T-cell (primary cell): ENCODE measurements at regions not wholly inside any gene's neighbourhood (a gene's known extent, or its start where the extent isn't known, plus 50 kb on each side); places are given as distances from the start of the nearest gene placed in this dataset.

Source experiments
- ATAC-seq, 4 experiments: fragments of 200-7000 bp in 3 of 4; fragments of 150-1000 bp in 1 of 4; cut with Tn5 transposase; replicated peaks in 1 of 4; 1 replicate in 3 of 4; 2 replicates in 1 of 4; pipeline ENCODE4 v1.10.0; 2021; ENCODE audit warnings: moderate library complexity in 3 of 4, mild to moderate bottlenecking in 2 of 4, moderate number of reproducible peaks in 1 of 4
- CTCF ChIA-PET, 2 donors: fragments of 300-600 bp; sonication (Branson Sonifier 250); formaldehyde crosslinking; loops; one replicate each; lab custom pipeline; 2022; ENCODE audit warnings: antibody characterized with exemption in 2 of 2; lab: Charles Lee
- POLR2A ChIA-PET, 2 donors: fragments of 300-600 bp; sonication (Branson Sonifier 250); formaldehyde crosslinking; loops; one replicate each; lab custom pipeline; 2022; ENCODE audit warnings: antibody characterized with exemption in 2 of 2; lab: Charles Lee
- DNase-seq, 35 experiments: peaks; one replicate each; pipeline versions ENCODE4 v3.0.0 to v3.0.0-alpha.2; 2013 to 2023
- H3K27ac ChIP-seq: one replicate; pipeline ENCODE4 v1.5.1; 2013; ENCODE audit warnings: low read length
- H3K27me3 ChIP-seq, 2 experiments: replicated peaks in 1 of 2; 1 replicate in 1 of 2; 2 replicates in 1 of 2; pipeline versions ENCODE4 v1.6.1 to v1.7.0; 2013; ENCODE audit warnings: low read length in 1 of 2, mixed read lengths in 1 of 2; ENCODE audit not compliant: control insufficient read depth in 2 of 2, insufficient read depth in 2 of 2; ENCODE audit errors: extremely low read depth in 1 of 2
- H3K36me3 ChIP-seq, 2 donors: 1 replicate in 1 of 2; 2 replicates in 1 of 2; pipeline versions ENCODE4 v1.6.1 to v1.7.0; 2013; ENCODE audit warnings: low read length in 1 of 2; ENCODE audit not compliant: control insufficient read depth in 2 of 2, insufficient read depth in 1 of 2; ENCODE audit errors: extremely low read depth in 1 of 2
- H3K4me1 ChIP-seq, 2 experiments: 1 replicate in 1 of 2; 2 replicates in 1 of 2; pipeline versions ENCODE4 v1.6.1 to v1.7.0; 2013; ENCODE audit warnings: low read length in 2 of 2, mixed read lengths in 1 of 2; ENCODE audit not compliant: insufficient read depth in 2 of 2, control insufficient read depth in 1 of 2; ENCODE audit errors: extremely low read depth in 1 of 2
- H3K4me3 ChIP-seq, 2 donors: 1 replicate in 1 of 2; 2 replicates in 1 of 2; pipeline versions ENCODE4 v1.5.1 to v1.7.0; 2013; ENCODE audit warnings: mild to moderate bottlenecking in 2 of 2, low read length in 1 of 2, moderate library complexity in 1 of 2; ENCODE audit not compliant: control insufficient read depth in 1 of 2; ENCODE audit errors: extremely low read depth in 1 of 2
- H3K9me3 ChIP-seq: 2 replicates; pipeline ENCODE4 v1.7.0; 2013
- H3K27ac Mint-ChIP-seq, 2 donors: one replicate each; pipeline ENCODE4 v1.8.0; 2020 to 2021; ENCODE audit warnings: mild to moderate bottlenecking in 2 of 2, mixed read lengths in 2 of 2
- H3K27me3 Mint-ChIP-seq, 2 donors: one replicate each; pipeline ENCODE4 v1.8.0; 2021 to 2022; ENCODE audit warnings: mixed read lengths in 2 of 2
- H3K36me3 Mint-ChIP-seq: one replicate; pipeline ENCODE4 v1.8.0; 2021; ENCODE audit warnings: mixed read lengths
- H3K4me1 Mint-ChIP-seq, 3 donors: one replicate each; pipeline ENCODE4 v1.8.0; 2020 to 2022; ENCODE audit warnings: mixed read lengths in 3 of 3, mild to moderate bottlenecking in 1 of 3
- H3K4me3 Mint-ChIP-seq, 3 donors: one replicate each; pipeline ENCODE4 v1.8.0; 2020 to 2022; ENCODE audit warnings: mild to moderate bottlenecking in 3 of 3, mixed read lengths in 3 of 3, moderate library complexity in 3 of 3
- H3K9me3 Mint-ChIP-seq, 3 donors: one replicate each; pipeline ENCODE4 v1.8.0; 2020 to 2022; ENCODE audit warnings: mixed read lengths in 3 of 3
- WGBS: methylation state at CpG from one replicate; pipeline ENCODE4 v1.1.5; 2013; ENCODE audit warnings: missing lambda C conversion rate; ENCODE audit not compliant: insufficient coverage; 5-methylcytosine and 5-hydroxymethylcytosine counted together

GRCh38 chr2:176699644-176700043 is 430.4 kb downstream of the MTX2 start:
- CTCF ChIA-PET, result no interaction called here
- Mint-ChIP-seq H3K36me3 (no peaks in the 10 kb centered on the region), H3K9me3 (no peaks in the 10 kb centered on the region), H3K27ac (no peak overlapping the region), H3K4me1 (no peaks in the 10 kb centered on the region), H3K27me3 (peaks cover 4 to 15% of the 10 kb centered on the region in 2 donors), H3K4me3 (no peak overlapping the region)
- DNase-seq (no peak), ATAC-seq (no peak)
- Histone ChIP-seq H3K27ac (no peak overlapping the region), H3K4me1 (no peaks in the 10 kb centered on the region), H3K9me3 (no peaks in the 10 kb centered on the region), H3K4me3 (no peak overlapping the region), H3K36me3 (no peaks in the 10 kb centered on the region), H3K27me3 (peaks cover 0 to 2% of the 10 kb centered on the region in 2 experiments)
- POLR2A ChIA-PET, result interaction anchor here in 1 of 2 donors (0.6 kb wide), 1 partner anchor 11 kb away, joined by 3 read pairs; no protein-coding TSS in a partner anchor

DNA sequence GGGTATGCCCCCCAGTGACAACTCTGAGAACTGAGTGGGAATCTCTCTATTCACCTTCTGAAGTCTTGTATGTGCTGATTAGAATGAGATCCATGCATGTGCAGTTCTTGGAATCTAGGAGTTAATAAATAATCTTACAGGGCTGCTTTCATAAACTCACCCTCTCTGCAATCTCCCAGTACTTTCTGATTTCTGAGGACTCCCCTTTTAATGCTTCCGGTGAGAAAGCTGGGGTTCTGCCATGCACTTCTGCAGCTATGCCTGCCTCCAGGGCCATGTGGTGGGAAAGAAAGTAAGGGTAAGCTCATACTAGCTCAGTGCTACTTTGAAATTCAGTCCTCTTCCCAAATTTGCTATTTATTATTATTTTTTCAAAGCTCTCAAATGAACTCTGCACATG is 432.9 kb downstream of the MTX2 start:
- CTCF ChIA-PET, result interaction anchor here in 1 of 2 donors (1.1 kb wide), 1 partner anchor 11 kb away, joined by 4 read pairs; no protein-coding TSS in a partner anchor
- no peak for DNase-seq
- Mint-ChIP-seq H3K4me1 (no peaks in the 10 kb centered on the region), H3K36me3 (no peaks in the 10 kb centered on the region), H3K27me3 (peaks cover 6 to 8% of the 10 kb centered on the region in 2 donors), H3K4me3 (no peak overlapping the region), H3K27ac (no peak overlapping the region), H3K9me3 (no peaks in the 10 kb centered on the region)
- POLR2A ChIA-PET, result interaction anchor here in 1 of 2 donors (0.6 kb wide), 1 partner anchor 35 kb away, joined by 3 read pairs; no protein-coding TSS in a partner anchor
- Histone ChIP-seq H3K27me3 (peaks cover 0 to 2% of the 10 kb centered on the region in 2 experiments), H3K4me3 (no peak overlapping the region), H3K27ac (no peak overlapping the region), H3K9me3 (no peaks in the 10 kb centered on the region), H3K36me3 (no peaks in the 10 kb centered on the region), H3K4me1 (no peaks in the 10 kb centered on the region)
- no CpG with 5 or more reads among the region's 1 CpG for WGBS
- ATAC-seq, result no peak

DNA sequence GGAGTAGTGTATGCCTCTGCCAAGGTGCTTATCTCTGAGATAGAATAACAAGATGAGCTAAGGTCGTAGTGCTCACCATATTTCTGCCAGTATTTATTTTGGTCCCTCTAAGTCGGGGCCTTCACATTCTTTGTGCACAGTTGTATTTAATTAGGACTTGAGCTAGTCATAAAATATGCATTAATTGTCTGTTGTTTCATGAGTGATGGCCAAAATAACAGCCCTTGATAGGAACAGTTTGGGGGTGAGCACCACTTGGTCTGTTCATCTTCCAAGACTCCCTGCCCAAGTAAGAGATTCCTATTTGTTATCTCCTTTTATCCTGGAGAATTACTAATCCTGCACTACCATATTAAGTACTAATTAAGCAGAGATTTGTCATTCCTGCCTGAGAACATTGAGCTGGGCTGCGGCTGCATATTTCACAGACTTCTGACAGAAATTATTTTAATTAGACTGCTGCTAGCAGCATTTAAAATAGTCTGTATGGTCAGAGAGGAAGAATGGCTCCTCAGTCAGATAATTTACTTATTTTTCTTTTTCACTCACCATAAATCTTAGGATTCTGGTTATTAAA is 435.1 kb downstream of the MTX2 start:
- DNase-seq (no peak), ATAC-seq (no peak)
- H3K4me3 Mint-ChIP-seq, result no peak overlapping the region
- ChIA-PET POLR2A (interaction anchor here in 1 of 2 donors (0.6 kb wide), 1 partner anchor 458 kb away, joined by 3 read pairs; no protein-coding TSS in a partner anchor), CTCF (interaction anchor here in 1 of 2 donors (0.6 kb wide), 1 partner anchor 41 kb away, joined by 3 read pairs; no protein-coding TSS in a partner anchor)
- no peaks in the 10 kb centered on the region for H3K9me3 Mint-ChIP-seq
- H3K36me3 Mint-ChIP-seq, result no peaks in the 10 kb centered on the region
- WGBS, result 71% methylated on average over 1 of the region's 3 CpGs
- peaks cover 0 to 7% of the 10 kb centered on the region in 2 experiments for H3K27me3 ChIP-seq
- no peak overlapping the region for H3K4me3 ChIP-seq
- no peak overlapping the region for H3K27ac ChIP-seq
- H3K4me1 Mint-ChIP-seq, result no peaks in the 10 kb centered on the region
- H3K27me3 Mint-ChIP-seq, result peaks cover 11 to 21% of the 10 kb centered on the region in 2 donors
- no peaks in the 10 kb centered on the region for H3K36me3 ChIP-seq
- H3K9me3 ChIP-seq, result no peaks in the 10 kb centered on the region
- H3K4me1 ChIP-seq, result no peaks in the 10 kb centered on the region
- no peak overlapping the region for H3K27ac Mint-ChIP-seq

DNA sequence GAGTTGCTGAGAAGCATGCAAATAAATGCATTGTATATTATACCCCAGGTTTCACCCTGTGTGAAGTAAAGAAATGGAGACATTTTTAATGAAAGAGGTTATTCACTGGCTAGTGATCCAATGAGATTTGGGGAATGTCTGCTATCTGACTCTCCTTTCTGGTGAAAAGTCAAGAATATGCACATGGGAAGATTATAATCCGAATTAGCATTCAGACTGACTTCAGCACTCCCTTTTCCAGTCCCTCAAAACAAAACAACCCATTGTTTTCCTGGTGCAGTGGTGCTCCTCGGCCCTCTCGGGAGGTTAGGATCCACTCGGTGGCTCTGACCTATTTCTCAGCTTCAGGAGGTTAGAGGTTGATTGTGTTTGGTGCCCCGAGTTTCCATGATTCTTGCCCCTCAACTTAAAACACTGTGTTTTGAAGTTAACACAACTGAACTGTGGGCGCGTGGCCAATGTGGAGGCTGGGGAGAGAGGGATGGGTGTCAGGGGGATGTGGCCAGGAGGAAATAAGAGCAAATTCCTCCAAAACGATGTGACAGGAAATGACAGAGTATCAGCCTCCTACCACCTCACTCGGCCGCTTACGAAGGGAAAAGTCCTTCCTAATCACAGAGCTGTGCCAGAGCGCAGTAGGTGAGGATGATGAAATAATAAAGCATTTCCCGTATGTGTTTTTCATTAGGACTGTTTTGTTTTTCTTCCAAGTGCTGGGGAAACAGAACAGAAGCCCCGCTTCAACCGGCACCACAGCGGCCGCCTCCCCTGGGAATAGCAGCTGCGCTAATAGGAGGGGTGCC is 440.1 kb downstream of the MTX2 start:
- no peak overlapping the region for H3K27ac Mint-ChIP-seq
- CTCF ChIA-PET, result no interaction called here

GRCh38 chr2:176709991-176710390 is 440.7 kb downstream of the MTX2 start:
- Mint-ChIP-seq H3K4me3 (no peak overlapping the region), H3K9me3 (no peaks in the 10 kb centered on the region), H3K27ac (no peak overlapping the region), H3K36me3 (no peaks in the 10 kb centered on the region), H3K27me3 (peaks cover 24 to 41% of the 10 kb centered on the region in 2 donors), H3K4me1 (no peaks in the 10 kb centered on the region)
- Histone ChIP-seq H3K36me3 (no peaks in the 10 kb centered on the region), H3K27ac (no peak overlapping the region), H3K4me3 (no peak overlapping the region), H3K4me1 (no peaks in the 10 kb centered on the region), H3K9me3 (no peaks in the 10 kb centered on the region), H3K27me3 (peaks cover 0 to 9% of the 10 kb centered on the region in 2 experiments)
- ChIA-PET CTCF (no interaction called here), POLR2A (no interaction called here)
- no peak for DNase-seq
- no peak for ATAC-seq
- WGBS, result 86% methylated on average over 1 of the region's 2 CpGs

More for the DNA sequence above, 440.1 kb downstream of the MTX2 start:
- H3K4me3 ChIP-seq, result no peak overlapping the region
- 100% methylated on average over 1 of the region's 18 CpGs for WGBS
- no peaks in the 10 kb centered on the region for H3K9me3 ChIP-seq
- no peak overlapping the region for H3K4me3 Mint-ChIP-seq
- no peaks in the 10 kb centered on the region for H3K36me3 Mint-ChIP-seq
- no peak for DNase-seq
- ATAC-seq, result no peak
- H3K4me1 Mint-ChIP-seq, result no peaks in the 10 kb centered on the region
- no peaks in the 10 kb centered on the region for H3K36me3 ChIP-seq
- H3K27ac ChIP-seq, result no peak overlapping the region
- H3K4me1 ChIP-seq, result no peaks in the 10 kb centered on the region
- peaks cover 0 to 9% of the 10 kb centered on the region in 2 experiments for H3K27me3 ChIP-seq
- H3K27me3 Mint-ChIP-seq, result peaks cover 24 to 39% of the 10 kb centered on the region in 2 donors
- no peaks in the 10 kb centered on the region for H3K9me3 Mint-ChIP-seq
- POLR2A ChIA-PET, result interaction anchor here in 1 of 2 donors (0.6 kb wide), 1 partner anchor 656 kb away, joined by 4 read pairs; no protein-coding TSS in a partner anchor

- peaks cover 22 to 44% of the 10 kb centered on the region in 2 donors for H3K27me3 Mint-ChIP-seq
- no peaks in the 10 kb centered on the region for H3K4me1 Mint-ChIP-seq
- ATAC-seq (no peak), DNase-seq (no peak)
- no peaks in the 10 kb centered on the region for H3K9me3 ChIP-seq
- peaks cover 0 to 9% of the 10 kb centered on the region in 2 experiments for H3K27me3 ChIP-seq
- H3K27ac Mint-ChIP-seq, result no peak overlapping the region
- ChIA-PET CTCF (no interaction called here), POLR2A (interaction anchor here (0.5 to 0.6 kb wide), 2 partner anchors 18 to 247 kb away, joined by 5 to 14 read pairs; no protein-coding TSS in a partner anchor)
- H3K4me3 Mint-ChIP-seq, result no peak overlapping the region
- H3K4me3 ChIP-seq, result no peak overlapping the region
- H3K36me3 ChIP-seq, result no peaks in the 10 kb centered on the region
- H3K27ac ChIP-seq, result no peak overlapping the region
- WGBS, result 86% methylated on average over 4 of the region's 7 CpGs
- no peaks in the 10 kb centered on the region for H3K4me1 ChIP-seq
- no peaks in the 10 kb centered on the region for H3K9me3 Mint-ChIP-seq
- H3K36me3 Mint-ChIP-seq, result no peaks in the 10 kb centered on the region
These were observed 441.5 kb downstream of the MTX2 start for GRCh38 chr2:176710657-176711186.
